NCI-H2196 (cell line): ENCODE measurements at regions not wholly inside any gene's neighbourhood (a gene's known extent, or its start where the extent isn't known, plus 50 kb on each side); places are given as distances from the start of the nearest gene placed in this dataset.
"Not testable (repeated sequence)": the region's sequence is repeated elsewhere in the genome, so short reads cannot be mapped to it uniquely, and the experiment has no call there.

Experiments
- DNase-seq: peaks from one replicate; lab custom pipeline; 2025; ENCODE audit not compliant: unreplicated experiment; lab: John Stamatoyannopoulos, UW

GRCh38 chr4:147220833-147221232 lies 260.1 kb upstream of the EDNRA start:
- no peak for DNase-seq

- no peak for DNase-seq
These were observed 258.0 kb upstream of the EDNRA start for GRCh38 chr4:147222906-147223305.

DNA sequence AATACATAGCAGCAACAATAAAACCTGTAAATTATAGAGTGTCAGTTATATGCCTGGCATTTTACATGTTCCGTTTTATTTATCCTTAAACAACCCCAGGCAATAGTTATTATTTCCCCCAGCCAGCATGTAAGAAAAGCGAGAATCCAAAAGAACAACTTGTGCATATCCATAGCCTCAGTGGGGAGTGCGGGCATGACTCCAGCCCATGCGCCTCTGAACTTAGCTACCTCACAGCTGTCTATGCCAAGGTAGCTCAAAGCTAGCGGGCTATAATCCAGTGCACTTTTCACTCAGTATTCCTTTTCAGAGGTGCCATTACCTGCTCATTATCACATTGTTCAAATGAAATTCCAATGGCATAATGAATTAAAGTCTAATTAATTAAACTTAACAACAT lies 257.3 kb upstream of the EDNRA start:
- DNase-seq: no peak

- no peak for DNase-seq
These were observed 244.1 kb upstream of the EDNRA start for GRCh38 chr4:147236806-147237205.

- no peak for DNase-seq
These were observed 236.1 kb upstream of the EDNRA start for GRCh38 chr4:147244786-147245185.

GRCh38 chr4:147246096-147246495 lies 234.8 kb upstream of the EDNRA start:
- no peak for DNase-seq

DNA sequence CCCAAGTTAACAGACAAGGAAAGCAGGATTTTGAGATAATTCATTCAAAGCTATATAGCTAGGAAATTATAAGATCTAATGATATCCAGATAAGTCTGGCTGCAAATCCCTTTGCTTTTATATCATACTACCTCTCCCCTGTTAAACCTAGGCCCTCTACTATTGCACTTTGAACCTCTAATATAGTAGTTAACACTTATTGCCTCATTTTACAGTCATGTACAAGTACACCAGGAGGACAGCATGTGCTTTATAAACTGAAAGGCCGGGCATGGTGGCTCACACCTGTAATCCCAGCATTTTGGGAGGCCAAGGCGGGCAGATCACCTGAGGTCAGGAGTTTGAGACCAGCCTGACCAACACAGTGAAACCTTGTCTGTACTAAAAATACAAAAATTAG lies 234.4 kb upstream of the EDNRA start:
- not testable (repeated sequence) for DNase-seq

- DNase-seq: no peak
These were observed 233.3 kb upstream of the EDNRA start for GRCh38 chr4:147247579-147247978.

- no peak for DNase-seq
These were observed 230.8 kb upstream of the EDNRA start for GRCh38 chr4:147250062-147250461.

- not testable (repeated sequence) for DNase-seq
These were observed 225.6 kb upstream of the EDNRA start for GRCh38 chr4:147255268-147255667.

GRCh38 chr4:147259271-147259670 lies 221.6 kb upstream of the EDNRA start:
- not testable (repeated sequence) for DNase-seq

DNA sequence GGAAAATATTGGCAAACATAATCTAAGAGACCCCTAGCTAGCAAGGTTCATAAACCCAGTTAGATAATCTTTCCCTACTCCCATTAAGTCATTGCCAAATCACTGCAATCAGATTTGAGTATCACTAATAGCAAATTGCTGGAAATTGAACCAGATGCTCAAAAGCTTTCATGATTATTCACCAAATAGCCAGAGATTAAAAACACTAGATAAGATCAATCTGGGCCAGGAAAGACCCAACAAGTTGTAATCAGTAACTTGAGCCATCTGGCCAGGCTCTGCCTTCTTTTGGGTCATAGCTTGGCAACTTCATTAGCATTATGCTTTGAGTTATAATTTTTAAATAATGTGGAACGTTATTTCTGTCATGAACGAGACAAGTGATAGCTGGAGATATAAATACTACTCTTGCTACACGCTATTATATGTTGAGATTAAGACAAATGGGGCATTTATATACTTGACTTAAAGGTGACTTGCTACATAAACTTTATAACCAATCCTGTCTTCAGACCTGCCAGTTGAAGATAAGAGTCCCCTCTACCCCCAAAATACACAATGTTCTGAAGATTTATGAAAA lies 196.6 kb upstream of the EDNRA start:
- no peak for DNase-seq

DNA sequence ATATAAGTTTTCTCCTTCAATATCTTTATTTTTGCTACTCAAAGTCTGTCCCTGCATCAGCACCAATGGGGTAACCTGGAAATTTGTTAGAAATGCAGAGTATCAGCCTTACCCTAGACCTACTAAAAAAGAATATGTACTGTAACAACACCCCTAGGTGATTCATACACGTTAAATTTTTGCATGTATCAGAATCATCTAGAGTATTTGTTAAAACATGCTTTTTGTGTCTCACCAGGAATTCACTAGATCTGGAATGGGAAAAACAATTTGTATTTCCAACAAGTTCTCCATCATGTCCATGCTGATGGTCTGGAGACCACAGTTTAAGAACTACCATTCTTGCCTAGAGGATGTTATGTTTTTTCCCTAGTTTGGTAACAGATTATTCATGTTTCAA lies 196.0 kb upstream of the EDNRA start:
- no peak for DNase-seq

DNA sequence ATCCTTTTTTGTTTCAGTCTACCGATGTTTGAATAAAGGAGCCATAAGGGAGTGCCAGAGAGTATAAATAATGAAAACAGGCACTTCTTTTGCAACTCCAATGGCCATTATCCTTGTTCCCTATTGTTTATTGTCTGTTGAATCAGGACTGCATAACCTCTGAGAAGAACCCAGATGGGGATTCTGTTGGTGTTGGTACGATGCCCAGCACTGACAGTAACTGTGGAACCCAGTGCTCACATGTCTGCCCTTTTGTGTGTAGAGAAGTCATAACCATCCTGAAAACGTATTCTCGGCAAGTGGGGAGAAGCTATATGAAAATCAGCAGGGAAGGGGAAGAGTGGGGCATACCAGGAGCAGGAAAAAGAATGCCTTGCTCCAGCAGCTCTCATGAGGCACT lies 195.1 kb upstream of the EDNRA start:
- no peak for DNase-seq

DNA sequence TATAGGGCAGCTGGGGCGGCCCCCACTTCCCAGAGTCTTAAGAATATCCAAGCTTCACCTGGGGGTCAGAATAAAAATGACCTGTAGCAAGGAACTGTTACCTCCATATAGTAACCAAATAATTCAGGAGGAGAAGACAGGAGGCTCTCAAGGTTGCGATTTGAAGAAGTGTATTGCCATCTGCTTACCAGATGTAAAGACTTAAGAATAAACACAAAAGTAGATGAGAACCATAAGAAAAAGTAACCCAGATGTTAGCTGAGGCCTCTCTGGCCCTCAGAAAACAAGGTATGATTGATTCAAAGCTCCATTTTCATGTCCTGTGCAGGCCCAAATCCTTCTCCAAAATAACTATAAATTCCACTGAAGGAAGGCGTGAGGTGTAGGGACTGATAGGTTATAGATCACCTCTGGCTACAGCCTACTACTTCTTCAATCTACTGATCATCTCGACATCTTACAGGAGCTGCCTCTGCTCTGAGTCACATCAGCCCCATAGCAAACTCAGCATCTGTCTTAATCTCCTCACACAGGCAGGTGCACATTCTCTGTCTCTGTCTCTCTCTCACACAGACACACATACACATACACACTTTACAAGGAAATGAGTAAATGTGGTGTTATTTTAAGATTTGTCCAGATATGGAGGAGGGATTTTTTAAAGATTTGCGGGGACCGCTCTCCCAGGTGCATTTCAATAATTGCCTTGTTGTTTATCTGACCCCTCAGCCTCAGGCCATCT lies 193.9 kb upstream of the EDNRA start:
- DNase-seq: no peak

GRCh38 chr4:147287588-147287890 lies 193.4 kb upstream of the EDNRA start:
- no peak for DNase-seq

DNA sequence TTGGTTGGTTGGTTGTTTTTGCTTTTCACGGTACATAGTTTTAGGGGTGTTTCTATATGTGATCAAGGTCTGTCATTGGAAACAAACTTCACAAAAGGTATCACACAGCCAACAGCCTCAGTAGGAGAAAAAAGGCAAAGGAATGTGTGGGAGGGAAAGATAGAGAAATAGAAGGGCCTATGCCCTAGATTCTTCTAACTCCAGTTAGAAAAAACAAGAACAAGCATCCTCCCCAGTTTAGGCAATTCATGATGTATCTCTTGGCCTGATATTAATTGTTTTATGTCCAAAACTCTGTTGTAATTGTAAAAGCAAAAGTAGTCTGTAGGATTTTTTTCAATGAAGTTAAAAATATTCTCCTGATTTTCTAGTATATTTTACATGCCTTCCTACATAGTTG lies 192.4 kb upstream of the EDNRA start:
- DNase-seq: no peak

DNA sequence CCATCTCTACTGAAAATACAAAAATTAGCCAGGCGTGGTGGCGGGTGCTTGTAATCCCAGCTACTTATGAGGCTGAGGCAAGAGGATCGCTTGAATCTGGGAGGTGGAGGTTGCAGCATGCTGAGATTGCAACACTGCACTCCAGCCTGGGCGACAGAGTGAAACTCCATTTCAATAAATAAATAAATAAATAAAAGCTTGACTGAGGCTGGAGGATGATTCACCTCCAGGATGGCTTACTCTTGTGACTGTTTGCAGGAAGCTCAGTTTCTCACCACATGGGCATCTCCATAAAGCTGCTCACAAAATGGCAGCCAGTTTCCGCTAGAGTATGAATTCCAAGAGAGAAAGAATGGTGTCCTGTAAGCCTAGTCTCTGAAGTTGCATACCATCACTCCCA lies 191.7 kb upstream of the EDNRA start:
- DNase-seq: no peak

DNA sequence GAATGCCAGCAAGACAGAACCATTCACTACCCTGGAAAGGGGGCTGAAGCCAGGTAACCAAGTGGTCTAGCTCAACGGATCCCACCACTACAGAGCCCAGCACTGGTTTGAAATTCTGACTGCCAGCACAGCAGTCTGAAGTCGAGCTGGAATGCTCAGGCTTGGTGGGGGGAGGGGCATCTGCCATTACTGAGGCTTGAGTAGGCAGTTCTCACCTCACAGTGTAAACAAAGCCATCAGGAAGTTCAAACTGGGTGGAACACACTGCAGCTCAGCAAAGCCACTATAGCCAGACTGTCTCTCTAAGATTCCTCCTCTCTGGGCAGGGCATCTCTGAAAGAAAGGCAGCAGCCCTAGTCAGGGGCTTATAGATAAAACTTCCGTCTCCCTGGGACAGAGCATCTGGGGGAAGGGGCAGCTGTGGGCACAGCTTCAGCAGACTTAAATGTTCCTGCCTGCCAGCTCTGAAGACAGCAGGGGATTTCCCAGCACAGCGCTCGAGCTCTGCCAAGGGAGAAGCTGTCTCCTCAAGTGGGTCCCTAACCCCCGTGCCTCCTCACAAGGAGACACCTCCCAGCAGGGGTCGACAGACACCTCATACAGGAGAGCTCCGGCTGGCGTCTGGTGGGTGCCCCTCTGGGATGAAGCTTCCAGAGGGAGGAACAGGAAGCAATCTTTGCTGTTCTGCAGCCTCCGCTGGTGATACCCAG lies 188.1 kb upstream of the EDNRA start:
- not testable (repeated sequence) for DNase-seq

GRCh38 chr4:147293314-147293677 lies 187.6 kb upstream of the EDNRA start:
- DNase-seq: not testable (repeated sequence)

GRCh38 chr4:147299205-147299604 lies 181.7 kb upstream of the EDNRA start:
- DNase-seq: no peak

DNA sequence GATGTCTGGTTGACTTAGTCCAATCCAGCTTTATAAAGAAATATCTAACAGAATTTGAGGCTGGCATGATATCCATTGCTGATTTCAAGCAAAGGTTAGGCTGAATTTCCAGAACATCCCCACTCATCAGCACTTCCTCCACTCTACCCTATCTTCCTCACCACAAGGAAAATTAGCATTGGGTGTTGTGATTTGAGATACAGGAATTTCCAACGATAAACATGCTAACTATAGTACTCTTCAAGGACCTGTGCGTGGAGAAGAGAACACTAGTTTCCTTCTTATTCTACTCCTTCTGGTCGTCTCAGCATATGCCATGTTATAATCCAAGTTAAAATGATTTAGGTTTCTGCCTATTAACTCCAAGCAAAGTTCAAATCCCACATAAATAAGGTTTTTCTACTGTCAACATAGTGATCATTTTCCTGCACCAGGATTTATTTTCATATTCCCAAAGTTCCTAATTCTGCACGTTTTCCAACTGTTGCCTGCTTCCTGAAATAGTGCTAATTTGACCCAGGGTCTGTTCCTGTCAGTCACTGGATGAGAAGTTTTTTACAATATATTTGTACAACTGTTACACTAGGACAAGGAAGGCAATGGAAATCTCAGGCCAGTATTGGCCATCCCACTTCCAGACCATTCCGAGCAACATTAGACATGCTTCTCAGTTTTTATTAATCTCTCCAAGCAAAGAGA lies 177.6 kb upstream of the EDNRA start:
- DNase-seq: no peak
